ENCODE measurements at regions not wholly inside any gene's neighbourhood (a gene's known extent, or its start where the extent isn't known, plus 50 kb on each side); places are given as distances from the start of the nearest gene placed in this dataset.

GRCh38 chr1:87182611-87183010 lies 146.1 kb upstream of the LMO4 start (continued):
- TF ChIP-seq CBX8 (IDR thresholded peaks at IDR 0.05; ENCODE audit: borderline replicate concordance, low read depth, low read length) (no peak), EZH2 (IDR thresholded peaks at IDR 0.05; ENCODE audit: low read depth, low read length, severe bottlenecking) (no peak), TBP (IDR thresholded peaks at IDR 0.05; ENCODE audit: low read depth, low read length) (no peak)
